HL-60 (cell line): ENCODE measurements at regions not wholly inside any gene's neighbourhood (a gene's known extent, or its start where the extent isn't known, plus 50 kb on each side); places are given as distances from the start of the nearest gene placed in this dataset.

Source experiments
- GABPA ChIP-seq: IDR thresholded peaks from 2 replicates; pipeline ENCODE4 v1.6.1; 2012; ENCODE audit warnings: low read depth
- POLR2AphosphoS5 ChIP-seq: IDR thresholded peaks from 2 replicates; pipeline ENCODE4 v1.6.1; 2012; ENCODE audit warnings: low read depth
- TF ChIP-seq, protein P1 (sequence below): IDR thresholded peaks from 2 replicates; pipeline ENCODE4 v1.6.1; 2012; ENCODE audit warnings: low read depth; ENCODE audit not compliant: insufficient replicate concordance
- TF ChIP-seq, protein P2 (sequence below): IDR thresholded peaks from one replicate; pipeline ENCODE4 v1.5.1; 2011; ENCODE audit warnings: low read length, control low read depth, inconsistent platforms; ENCODE audit not compliant: insufficient read depth

- TF ChIP-seq, protein P1, sequence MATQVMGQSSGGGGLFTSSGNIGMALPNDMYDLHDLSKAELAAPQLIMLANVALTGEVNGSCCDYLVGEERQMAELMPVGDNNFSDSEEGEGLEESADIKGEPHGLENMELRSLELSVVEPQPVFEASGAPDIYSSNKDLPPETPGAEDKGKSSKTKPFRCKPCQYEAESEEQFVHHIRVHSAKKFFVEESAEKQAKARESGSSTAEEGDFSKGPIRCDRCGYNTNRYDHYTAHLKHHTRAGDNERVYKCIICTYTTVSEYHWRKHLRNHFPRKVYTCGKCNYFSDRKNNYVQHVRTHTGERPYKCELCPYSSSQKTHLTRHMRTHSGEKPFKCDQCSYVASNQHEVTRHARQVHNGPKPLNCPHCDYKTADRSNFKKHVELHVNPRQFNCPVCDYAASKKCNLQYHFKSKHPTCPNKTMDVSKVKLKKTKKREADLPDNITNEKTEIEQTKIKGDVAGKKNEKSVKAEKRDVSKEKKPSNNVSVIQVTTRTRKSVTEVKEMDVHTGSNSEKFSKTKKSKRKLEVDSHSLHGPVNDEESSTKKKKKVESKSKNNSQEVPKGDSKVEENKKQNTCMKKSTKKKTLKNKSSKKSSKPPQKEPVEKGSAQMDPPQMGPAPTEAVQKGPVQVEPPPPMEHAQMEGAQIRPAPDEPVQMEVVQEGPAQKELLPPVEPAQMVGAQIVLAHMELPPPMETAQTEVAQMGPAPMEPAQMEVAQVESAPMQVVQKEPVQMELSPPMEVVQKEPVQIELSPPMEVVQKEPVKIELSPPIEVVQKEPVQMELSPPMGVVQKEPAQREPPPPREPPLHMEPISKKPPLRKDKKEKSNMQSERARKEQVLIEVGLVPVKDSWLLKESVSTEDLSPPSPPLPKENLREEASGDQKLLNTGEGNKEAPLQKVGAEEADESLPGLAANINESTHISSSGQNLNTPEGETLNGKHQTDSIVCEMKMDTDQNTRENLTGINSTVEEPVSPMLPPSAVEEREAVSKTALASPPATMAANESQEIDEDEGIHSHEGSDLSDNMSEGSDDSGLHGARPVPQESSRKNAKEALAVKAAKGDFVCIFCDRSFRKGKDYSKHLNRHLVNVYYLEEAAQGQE, result no peak
- TF ChIP-seq, protein P2, sequence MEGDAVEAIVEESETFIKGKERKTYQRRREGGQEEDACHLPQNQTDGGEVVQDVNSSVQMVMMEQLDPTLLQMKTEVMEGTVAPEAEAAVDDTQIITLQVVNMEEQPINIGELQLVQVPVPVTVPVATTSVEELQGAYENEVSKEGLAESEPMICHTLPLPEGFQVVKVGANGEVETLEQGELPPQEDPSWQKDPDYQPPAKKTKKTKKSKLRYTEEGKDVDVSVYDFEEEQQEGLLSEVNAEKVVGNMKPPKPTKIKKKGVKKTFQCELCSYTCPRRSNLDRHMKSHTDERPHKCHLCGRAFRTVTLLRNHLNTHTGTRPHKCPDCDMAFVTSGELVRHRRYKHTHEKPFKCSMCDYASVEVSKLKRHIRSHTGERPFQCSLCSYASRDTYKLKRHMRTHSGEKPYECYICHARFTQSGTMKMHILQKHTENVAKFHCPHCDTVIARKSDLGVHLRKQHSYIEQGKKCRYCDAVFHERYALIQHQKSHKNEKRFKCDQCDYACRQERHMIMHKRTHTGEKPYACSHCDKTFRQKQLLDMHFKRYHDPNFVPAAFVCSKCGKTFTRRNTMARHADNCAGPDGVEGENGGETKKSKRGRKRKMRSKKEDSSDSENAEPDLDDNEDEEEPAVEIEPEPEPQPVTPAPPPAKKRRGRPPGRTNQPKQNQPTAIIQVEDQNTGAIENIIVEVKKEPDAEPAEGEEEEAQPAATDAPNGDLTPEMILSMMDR, result no peak
- TF ChIP-seq POLR2AphosphoS5 (no peak), GABPA (no peak)
These were observed 296.5 kb upstream of the ITGA1 start for GRCh38 chr5:52491071-52491787.
